ENCODE measurements at regions not wholly inside any gene's neighbourhood (a gene's known extent, or its start where the extent isn't known, plus 50 kb on each side); places are given as distances from the start of the nearest gene placed in this dataset.
"Not testable (repeated sequence)": the region's sequence is repeated elsewhere in the genome, so short reads cannot be mapped to it uniquely, and the experiment has no call there.

DNA sequence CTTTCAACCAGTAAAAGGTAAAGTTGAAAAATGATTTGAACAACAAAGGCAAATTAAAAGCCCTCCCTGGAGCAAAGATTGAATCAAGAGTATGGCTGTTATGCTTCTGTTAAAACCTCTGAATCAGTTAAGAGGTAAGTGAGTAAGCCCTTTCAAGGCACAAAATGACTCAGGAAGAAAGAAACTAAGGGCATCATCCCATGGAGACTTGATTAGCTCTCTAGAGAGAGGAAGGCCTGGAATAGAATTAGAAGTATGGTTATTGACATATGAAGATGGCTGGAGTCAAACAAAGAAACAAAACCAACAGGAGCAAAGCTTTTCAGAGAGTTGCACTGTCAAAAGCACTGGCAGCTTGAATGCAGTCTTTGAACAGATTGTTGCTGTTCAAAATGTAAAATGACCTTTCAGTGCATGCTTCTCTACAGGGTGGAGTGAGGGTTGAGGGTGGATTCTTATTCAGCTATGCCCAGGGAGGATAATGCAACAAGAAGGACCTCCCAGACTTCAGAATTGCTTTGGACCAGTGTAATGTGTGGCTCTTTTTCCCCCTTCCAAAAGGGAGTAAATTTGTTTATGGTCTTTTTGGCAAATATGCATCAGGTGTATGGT is 365.5 kb downstream of the GBA3 start:
- no peak for DNase-seq (ENCODE audit: insufficient read length, low spot score)
- no peak for FAIRE-seq

DNA sequence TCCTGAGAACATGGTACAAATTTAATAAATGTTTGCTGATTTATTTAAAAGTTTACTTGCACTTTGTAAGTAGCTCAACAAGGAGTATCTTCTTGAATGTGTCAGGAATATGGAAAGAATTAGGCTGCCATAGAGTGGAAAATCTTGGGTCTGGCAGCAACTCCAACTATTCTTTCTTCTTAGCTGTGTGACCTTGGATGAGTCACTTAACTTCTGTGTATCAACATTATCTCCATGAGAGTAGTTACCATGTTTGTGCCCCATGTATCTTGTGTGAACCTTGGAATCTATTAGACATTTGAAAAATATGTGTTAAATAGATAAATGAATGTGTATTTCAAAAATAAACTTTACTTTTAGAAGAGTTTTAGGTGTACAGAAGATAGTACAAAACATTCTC is 348.8 kb downstream of the GBA3 start:
- FAIRE-seq (no peak), DNase-seq (ENCODE audit: insufficient read length, low spot score) (no peak)

DNA sequence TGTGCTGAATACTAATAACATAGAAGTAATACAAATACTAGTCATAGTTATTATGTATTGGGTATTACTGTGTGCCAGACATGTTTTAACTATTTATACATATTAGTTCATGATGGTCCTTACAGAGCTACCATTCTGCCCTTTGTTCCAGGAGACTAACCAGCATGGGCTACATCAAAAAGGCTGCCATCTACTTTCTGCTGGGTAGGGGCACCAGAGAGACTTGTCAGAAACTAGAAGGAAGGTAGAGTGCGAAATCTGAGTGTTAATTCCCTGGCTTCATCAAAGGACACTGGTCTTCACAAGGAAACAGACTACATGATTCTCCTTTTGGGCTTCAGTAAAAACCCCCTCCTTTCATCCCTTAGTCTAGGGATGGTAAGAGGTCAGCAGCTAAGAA is 347.8 kb downstream of the GBA3 start:
- DNase-seq (ENCODE audit: insufficient read length, low spot score) = no peak
- FAIRE-seq = no peak

DNA sequence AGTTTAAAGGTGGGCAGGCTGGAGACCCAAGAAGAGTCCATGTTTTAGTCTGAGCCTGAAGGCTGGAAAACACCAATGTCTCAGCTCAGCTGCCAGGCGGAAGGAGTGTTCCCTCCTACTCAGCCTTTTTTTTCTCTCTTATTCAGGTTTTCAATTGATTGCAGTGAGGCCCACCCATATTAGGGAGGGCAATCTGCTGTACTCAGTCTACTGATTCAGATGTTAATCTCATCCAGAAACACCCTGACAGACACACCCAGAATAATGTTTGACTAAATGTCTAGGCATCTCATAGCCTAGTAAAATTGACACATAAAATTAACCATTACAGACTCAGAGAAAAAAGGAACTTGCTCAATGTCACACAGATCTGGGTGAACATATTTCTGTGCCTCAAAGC is 347.1 kb downstream of the GBA3 start:
- no peak for DNase-seq (ENCODE audit: insufficient read length, low spot score)
- no peak for FAIRE-seq

DNA sequence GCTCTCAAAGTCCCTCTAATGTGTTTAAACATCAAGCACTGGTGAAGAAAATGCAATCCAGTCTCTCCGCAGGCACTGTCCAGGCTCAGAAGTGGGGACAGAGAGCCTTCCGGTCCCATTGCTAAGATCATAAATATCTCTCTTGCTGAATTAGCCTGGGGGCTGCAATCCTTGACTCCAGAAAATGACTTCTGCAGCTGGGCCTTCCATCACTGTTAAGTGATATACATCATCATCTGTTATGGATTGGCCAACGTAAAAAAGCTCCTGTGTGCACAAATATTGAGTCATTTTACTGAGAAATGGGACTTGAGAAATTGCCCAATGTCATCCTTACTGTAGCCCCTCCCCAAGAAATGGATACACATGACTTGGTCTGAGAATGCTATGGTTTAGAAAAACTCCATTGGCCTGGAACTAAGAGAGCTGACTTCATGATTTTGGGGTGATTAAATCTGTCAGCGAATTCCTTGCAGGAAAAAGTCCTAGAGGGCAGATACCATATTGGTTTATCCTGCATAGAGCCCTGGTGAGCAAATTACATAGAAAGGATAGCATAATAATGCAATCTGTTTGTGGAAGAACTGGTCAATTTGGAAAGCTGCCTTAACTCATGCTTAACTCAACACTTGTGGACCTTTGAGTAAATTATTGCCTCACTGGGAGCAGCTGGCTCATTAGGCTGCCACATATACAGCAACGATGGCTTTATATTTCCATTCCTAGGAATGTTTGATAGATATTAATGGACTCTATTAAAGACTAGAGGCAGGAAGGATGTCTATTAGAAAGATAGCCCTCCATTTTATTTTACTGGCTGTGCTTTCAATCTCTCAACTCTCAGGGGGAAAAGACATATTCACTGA is 346.1 kb downstream of the GBA3 start:
- DNase-seq (ENCODE audit: insufficient read length, low spot score) = no peak
- no peak for FAIRE-seq

DNA sequence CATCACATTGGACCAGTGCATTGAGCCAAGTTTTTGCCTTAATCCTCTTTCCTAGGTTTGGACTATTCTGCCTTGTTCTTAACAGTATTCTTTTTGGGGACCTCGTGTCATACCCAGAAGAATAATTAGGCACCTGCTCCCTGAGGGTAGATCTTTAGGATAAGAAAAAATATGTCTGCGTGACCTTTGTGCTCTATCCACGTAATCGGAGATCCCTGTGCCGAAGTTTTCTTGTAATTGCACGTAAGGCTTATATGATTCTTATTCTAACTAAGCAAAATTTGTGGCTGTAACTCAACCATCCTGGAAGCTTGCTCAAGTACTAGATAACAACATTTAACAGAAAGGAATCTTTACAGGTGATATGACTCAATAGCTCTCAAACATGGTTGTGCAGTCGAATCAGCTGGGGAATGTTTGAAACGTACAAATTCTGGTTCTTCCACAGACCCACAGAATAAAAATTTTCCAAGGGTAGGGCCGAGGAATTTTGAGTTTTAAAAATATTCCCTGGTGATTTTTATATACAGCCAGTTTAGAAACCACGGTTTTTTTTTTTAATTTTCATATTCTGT is 344.3 kb downstream of the GBA3 start:
- no peak for FAIRE-seq
- no peak for DNase-seq (ENCODE audit: insufficient read length, low spot score)

DNA sequence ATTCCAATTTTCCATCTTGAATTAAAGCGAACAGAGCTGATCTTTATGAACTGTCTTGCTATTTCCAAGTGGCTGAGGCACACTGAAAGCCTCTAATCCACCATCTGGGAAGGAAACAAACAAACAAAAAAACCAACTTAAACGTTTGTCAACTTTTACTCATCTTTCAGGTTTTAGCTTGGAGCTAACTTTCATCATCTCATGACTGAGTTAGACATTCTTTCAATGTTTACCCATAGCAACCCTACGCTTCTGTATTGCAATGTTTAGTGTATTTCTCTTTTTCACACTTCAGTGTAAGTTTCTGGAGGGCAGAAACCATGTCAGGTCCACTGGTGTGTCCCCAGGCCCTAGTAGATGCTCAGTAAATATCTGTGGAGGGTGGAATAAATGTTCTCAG is 343.8 kb downstream of the GBA3 start:
- FAIRE-seq (no peak), DNase-seq (ENCODE audit: insufficient read length, low spot score) (no peak)

DNA sequence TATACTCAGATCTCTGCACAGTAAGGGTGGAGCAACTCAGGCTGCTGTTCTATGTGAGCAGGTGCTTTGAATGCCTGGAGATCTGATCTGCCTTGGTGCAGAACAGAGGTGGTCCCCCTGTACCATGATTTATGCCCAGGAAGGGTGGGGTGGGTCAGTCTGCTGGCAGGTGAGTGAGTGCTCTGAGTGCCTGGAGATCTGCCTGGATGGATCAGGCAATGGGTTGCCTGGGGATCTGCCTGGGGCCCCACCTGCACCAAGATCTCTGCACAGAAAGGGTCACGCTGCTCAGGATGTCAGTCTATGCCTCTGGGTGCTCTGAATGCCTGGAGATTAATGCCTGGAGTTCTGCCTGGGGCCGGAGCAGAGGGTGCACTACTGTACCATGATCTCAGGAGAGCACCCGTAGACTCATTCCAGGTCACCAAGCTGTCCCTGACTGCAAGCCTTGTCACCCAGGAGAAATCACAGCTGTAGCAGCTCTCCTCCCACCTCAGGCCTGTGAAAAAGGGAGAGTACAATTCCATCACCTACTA is 342.9 kb downstream of the GBA3 start:
- FAIRE-seq = no peak
- DNase-seq (ENCODE audit: insufficient read length, low spot score) = no peak

DNA sequence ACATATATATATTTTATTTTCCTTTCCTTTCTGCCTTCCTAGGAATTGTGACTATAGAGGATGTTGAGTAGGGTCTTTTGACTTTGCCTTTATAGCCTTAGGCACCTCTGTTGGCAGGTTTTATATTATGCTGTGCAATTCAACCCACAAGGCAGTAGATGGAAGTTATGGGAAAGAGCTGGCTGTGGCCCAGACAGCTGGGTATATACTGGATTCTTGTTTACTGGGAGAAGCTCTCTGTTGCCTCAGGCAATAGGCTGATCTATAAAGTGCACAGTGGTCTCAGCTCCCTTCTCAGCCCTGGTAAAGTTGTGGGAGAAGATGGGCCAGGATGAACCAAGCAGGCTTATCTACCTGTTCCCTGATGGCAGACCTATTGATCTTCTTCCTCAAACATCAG is 342.0 kb downstream of the GBA3 start:
- FAIRE-seq = no peak
- no peak for DNase-seq (ENCODE audit: insufficient read length, low spot score)

DNA sequence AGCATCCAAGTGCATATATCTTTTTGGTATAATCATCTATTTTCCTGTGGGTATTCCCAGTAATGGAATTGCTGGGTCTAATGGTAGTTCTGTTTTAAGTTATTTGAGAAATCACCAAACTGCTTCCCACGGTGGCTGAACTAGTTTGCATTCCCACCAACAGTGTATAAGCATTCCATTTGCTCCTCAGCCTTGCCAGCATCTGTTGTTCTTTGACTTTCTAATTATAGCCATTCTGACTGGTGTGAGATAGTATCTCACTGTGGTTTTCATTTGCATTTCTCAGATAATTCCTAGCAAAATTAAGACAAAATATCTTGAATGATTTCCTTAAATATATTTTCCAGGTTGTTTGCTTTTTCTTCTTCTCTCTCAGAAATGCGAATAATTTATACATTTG is 341.1 kb downstream of the GBA3 start:
- FAIRE-seq (no peak), DNase-seq (ENCODE audit: insufficient read length, low spot score) (no peak)

DNA sequence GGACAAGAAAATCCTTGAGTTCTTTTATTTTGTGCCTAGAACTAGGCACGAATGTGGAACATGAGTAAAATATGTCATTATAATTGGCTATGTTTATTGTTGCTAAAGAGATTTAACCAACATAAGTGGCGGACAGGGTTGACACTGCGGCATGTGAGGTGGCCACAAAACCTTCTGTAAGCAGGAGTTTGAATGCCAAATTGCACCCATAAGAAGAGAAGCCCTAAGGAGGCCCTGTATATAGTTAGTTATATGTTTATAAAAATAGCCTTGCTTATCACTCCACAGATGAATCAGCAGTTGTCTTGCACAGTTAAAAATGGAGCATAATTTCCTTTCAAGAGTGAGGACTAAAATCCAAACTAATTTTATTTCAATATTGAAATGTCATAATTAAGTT is 336.1 kb downstream of the GBA3 start:
- FAIRE-seq (no peak), DNase-seq (ENCODE audit: insufficient read length, low spot score) (no peak)

DNA sequence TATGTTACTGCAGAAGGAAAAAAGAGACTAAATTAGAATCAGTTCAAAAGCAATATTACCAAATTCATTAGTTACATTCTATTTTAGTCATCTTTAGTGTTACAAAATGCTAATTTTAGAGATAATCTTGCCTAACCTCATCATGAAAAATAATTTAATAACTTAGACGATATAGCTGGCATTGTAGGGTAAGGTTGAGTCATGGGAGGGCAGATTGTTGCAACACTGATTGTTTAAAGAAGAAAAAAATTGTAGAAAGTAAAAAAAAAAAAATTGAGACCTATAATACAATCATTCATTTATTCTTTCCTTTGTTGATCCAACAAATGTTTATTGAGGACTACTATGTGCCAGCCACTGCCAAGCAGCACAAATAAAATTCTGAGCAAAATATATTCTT is 330.9 kb downstream of the GBA3 start:
- no peak for DNase-seq (ENCODE audit: insufficient read length, low spot score)
- FAIRE-seq = no peak

DNA sequence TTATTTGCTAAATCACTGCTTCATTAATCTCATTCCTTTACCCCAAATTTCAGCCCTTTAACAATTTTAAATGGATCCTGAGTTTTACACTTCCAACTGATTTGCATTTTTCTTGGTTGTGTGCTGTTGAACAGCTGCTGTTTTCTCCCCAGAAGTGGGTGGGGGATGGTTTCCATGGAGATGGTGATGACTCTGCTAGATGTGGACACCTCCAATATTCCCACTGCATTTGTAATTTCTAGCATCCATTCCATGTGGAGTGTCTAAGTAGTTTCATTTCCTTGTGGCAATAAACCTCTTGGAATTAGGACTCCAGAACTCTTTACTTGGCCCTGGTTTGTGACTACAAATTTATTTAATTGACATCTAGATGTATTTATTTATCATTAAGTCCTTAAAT is 330.4 kb downstream of the GBA3 start:
- DNase-seq (ENCODE audit: insufficient read length, low spot score) (no peak), FAIRE-seq (no peak)

DNA sequence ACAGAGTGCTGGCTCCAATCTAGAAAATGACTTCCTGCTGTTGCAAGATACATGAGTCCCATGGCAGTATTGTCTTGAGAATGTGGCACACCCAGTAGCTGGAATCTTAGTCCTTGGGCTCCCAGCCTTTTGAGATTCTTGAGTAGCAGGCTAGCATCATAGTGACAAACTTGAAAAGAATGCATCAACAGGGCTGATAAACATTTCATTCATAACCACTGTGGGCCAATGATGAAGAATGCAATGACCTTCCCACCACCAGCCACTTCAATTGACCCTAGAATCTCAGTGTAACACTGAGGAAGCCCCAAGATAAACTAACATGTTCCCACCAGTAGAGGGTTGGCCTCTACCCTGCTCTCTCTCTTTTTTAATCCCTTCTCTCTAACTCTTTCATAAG is 329.3 kb downstream of the GBA3 start:
- no peak for FAIRE-seq

DNA sequence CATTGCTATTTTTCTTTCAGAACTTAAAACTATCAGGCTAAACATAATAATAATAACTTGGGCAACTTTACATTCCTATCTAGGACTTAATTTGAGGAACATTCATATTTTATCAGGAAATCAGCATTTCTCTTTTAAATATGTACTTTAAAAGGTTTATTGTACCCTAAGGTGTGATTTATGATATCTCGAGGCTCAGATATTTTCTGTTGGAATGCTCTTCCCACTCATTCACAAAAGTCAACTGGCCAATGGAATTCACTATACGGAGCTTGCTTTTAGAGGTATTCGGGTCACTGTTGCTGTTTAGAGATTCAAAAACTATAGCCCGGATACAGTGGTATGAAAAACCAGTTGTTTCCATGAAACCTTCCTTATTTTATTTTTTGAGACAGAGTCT is 328.3 kb downstream of the GBA3 start:
- FAIRE-seq (no peak), DNase-seq (ENCODE audit: insufficient read length, low spot score) (no peak)

More for the DNA sequence above, 329.3 kb downstream of the GBA3 start:
- DNase-seq (ENCODE audit: insufficient read length, low spot score) = no peak

DNA sequence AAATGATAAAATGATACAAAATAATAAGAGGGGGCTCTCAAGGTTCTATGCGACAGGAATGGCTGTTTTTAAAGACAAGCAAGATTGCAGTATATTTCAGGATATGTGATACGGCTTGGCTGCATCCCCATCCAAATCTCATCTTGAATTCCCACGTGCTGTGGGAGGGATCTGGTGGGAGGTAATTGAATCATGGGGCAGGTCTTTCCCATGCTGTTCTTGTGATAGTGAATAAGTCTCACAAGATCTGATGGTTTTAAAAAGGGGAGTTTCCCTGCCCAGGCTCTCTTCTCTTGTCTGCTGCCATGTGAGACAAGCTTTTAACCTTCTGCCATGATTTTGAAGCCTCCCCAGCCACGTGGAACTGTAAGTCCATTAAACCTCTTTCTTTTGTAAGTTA is 327.7 kb downstream of the GBA3 start:
- not testable (repeated sequence) for DNase-seq (ENCODE audit: insufficient read length, low spot score); FAIRE-seq

DNA sequence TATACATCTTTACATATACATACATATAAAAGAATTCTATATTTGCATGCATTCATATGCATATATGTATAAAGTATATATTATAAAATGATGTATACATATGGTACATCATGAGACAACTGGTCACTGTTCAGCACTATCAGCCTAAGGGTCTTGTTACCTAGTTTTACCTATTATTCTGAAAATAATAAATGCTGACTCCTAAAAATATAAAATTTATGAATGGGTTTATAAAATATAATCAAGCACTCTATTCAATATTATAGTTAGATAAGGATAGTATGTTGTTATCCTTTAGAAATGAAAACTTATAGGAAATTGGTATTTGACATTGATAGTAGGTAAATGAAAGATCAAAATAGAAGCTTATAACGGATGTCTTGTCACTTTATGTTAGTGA is 324.2 kb downstream of the GBA3 start:
- FAIRE-seq (no peak), DNase-seq (ENCODE audit: insufficient read length, low spot score) (no peak)

DNA sequence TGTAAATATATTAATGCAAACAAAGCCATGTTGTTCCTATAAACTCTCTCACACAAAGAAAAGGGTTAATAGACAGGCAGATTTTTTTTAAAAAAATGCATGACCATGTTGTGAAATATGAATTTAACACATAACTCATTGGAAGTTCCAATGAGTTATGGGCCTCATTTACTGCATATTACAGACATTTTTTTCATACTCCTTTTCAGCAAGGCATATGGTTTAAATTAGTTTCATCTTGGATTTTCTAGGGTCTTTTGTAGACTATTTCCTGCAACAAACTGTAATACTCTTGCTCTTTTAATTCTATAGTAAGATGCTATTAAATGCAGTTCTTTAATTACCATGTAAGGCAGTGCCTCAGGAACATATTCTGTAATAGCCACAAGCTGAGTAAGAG is 323.1 kb downstream of the GBA3 start:
- DNase-seq (ENCODE audit: insufficient read length, low spot score) (no peak), FAIRE-seq (no peak)

DNA sequence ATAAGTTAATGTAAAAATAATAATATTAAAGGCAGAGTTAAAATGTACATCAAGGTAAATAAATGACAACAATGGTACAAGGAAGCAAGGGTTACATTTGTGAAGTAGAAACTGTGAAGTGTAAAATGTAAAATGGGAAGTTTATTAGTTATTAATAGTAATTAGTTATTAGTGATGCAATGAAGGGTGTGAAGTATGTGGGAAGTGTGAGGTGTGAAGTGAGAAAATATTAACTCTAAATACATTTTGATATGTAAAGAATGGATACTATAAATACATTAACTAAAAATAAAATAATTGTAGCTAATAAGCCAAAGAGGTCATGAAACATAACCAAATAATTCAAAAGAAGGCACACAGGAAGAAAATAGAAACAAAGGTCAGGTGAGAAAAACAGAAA is 316.4 kb downstream of the GBA3 start:
- DNase-seq (ENCODE audit: insufficient read length, low spot score) (no peak), FAIRE-seq (no peak)

DNA sequence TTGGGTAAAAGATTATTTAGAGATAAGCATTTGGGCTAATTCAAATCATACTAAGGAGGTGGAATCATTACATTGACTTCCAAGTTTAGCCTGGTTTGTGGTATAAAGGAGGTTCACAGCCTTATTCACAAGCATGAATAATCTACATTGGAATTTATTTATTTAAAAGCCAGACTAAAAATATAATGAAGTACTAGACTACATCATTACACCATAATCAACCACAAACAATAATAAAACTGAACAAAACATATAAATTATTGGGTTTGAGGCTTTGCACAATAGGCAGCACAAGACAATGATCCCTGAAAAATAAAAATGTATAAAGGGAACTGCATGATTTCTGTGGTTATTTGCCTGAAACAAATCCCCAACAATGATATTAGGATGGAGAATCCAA is 314.0 kb downstream of the GBA3 start:
- no peak for DNase-seq (ENCODE audit: insufficient read length, low spot score)
- no peak for FAIRE-seq

DNA sequence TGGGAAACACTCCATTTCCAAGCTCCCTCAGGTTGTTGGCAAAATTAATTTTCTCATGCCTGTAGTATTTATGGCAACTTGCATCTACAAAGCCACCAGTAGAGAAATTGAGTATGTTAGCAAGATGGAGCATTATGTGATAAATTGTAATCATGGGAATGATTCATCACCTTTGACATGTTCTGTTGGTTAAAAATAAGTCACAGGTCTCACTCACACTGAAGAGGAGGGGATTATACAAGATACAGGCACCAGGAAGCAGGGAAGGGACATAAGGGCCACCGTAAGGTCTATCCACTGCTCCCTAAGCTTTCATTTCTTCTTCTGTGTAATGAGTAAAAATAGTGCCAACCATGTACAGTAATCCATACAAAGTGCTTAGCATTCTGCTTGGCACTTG is 313.0 kb downstream of the GBA3 start:
- FAIRE-seq = no peak
- DNase-seq (ENCODE audit: insufficient read length, low spot score) = no peak

DNA sequence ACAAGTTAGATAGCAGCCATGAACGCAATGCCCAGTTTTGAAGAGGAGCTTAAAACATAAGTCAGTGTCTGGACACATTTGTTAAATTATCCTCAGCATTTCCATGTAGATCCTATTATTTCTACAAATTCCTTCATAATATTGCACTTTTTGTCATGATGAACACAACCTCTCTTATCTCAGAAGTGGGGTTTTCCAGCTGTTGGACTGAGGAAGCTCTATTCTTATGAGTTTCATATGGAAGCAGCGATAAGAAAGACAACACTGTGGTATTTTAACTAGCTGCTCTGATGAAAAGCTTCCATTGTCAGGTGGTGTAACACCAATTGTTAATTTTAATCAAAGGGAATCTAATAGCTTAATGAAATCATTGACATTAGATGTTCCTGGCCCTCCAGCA is 308.7 kb downstream of the GBA3 start:
- DNase-seq (ENCODE audit: insufficient read length, low spot score) = no peak
- FAIRE-seq = no peak
